Bronchial epithelial cell (primary cell): ENCODE measurements at regions not wholly inside any gene's neighbourhood (a gene's known extent, or its start where the extent isn't known, plus 50 kb on each side); places are given as distances from the start of the nearest gene placed in this dataset.

Source experiments
- DNase-seq: peaks from one replicate; pipeline ENCODE4 v3.0.0-alpha.2; 2010; ENCODE audit warnings: low read depth
- FAIRE-seq: peaks from 2 replicates; lab custom pipeline; 2011; peaks lifted over from hg19 to GRCh38; lab: Jason Lieb, UNC
- H3K27me3 ChIP-seq: 2 replicates; pipeline ENCODE4 v1.5.1; 2011; ENCODE audit warnings: low read length; ENCODE audit not compliant: control insufficient read depth, insufficient read depth
- H3K36me3 ChIP-seq: 2 replicates; pipeline ENCODE4 v1.5.1; 2011; ENCODE audit warnings: low read length; ENCODE audit not compliant: control insufficient read depth, insufficient read depth
- H3K4me3 ChIP-seq: 2 replicates; pipeline ENCODE4 v1.5.1; 2011; ENCODE audit warnings: mild to moderate bottlenecking, low read depth, low read length, control low read depth
- TF ChIP-seq, protein P1 (sequence below): IDR thresholded peaks from 2 replicates; pipeline ENCODE4 v1.5.1; 2011; ENCODE audit warnings: mild to moderate bottlenecking, moderate library complexity, low read length, control low read depth, inconsistent platforms; ENCODE audit not compliant: insufficient read depth, severe bottlenecking

DNA sequence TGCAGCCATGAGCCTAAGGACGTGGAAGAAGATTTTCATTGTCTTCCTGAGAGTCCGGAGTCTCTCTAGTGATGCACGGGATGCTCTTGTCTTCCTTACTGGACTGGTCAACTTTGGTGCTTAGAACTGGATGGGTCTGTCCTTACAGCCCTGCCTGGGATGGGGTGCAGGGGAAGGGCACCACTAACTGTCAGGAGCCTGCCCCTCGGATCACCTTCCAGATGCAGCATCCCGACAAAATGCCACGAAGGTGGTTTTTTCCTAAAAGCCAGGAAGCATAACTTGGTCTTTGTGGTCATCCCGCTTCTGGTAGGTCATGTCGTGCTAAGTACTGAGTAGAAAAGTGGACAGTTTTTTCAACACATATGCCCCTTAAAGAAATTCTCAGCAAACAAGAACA, 207.4 kb upstream of the TWIST2 start:
- Histone ChIP-seq H3K4me3 (no peak overlapping the region), H3K27me3 (peaks cover 2% of the 10 kb centered on the region), H3K36me3 (no peaks in the 10 kb centered on the region)
- FAIRE-seq (no peak), DNase-seq (no peak)
- TF ChIP-seq, protein P1, sequence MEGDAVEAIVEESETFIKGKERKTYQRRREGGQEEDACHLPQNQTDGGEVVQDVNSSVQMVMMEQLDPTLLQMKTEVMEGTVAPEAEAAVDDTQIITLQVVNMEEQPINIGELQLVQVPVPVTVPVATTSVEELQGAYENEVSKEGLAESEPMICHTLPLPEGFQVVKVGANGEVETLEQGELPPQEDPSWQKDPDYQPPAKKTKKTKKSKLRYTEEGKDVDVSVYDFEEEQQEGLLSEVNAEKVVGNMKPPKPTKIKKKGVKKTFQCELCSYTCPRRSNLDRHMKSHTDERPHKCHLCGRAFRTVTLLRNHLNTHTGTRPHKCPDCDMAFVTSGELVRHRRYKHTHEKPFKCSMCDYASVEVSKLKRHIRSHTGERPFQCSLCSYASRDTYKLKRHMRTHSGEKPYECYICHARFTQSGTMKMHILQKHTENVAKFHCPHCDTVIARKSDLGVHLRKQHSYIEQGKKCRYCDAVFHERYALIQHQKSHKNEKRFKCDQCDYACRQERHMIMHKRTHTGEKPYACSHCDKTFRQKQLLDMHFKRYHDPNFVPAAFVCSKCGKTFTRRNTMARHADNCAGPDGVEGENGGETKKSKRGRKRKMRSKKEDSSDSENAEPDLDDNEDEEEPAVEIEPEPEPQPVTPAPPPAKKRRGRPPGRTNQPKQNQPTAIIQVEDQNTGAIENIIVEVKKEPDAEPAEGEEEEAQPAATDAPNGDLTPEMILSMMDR: no peak

DNA sequence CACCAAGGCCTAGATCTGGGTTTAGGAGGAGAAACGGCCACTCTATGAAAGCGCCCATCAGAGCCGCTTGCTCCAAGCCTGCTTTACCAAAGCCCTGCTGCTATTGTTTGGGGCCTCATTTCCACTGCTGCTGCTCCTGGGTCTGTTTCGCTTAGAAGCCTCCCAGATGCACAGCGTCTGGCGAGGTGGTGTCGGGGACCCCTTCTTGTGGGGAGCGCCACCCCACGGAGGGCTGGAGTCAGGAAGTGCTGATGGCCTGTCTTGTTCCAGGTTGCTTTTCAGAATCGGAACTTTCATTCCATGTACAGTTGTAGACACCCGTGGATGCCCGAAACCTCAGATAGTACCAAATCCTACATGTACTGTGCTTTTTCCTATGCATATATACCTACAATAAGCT, 204.9 kb upstream of the TWIST2 start:
- no peak for FAIRE-seq
- Histone ChIP-seq H3K27me3 (peaks cover 2% of the 10 kb centered on the region), H3K4me3 (no peak overlapping the region), H3K36me3 (no peaks in the 10 kb centered on the region)
- TF ChIP-seq, protein P1: no peak
- no peak for DNase-seq

DNA sequence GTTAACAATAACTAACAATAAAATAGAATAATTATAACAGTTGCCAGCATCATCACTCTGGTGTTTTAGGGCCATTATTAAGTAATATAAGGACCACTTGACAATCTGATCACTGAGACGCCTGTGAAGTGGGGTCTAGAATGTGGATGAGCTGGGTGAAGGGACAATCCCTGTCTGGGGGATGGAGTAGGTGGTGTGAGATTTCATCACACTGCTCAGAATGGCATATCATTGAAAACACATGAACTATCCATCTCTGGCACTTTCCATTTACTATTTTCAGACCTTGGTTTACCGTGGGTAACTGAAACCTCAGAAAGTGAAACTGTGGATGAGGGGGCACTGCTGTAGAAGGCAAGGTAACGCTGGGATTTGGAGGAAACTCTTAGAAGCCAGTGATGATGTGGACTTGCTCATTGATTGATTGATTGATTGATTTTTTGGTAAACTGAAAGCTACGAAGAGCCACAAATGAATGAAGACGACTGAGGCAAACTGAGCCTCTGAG, 204.4 kb upstream of the TWIST2 start:
- Histone ChIP-seq H3K4me3 (no peak overlapping the region), H3K36me3 (no peaks in the 10 kb centered on the region), H3K27me3 (peaks cover 2% of the 10 kb centered on the region)
- FAIRE-seq (no peak), DNase-seq (no peak)
- TF ChIP-seq, protein P1: no peak

DNA sequence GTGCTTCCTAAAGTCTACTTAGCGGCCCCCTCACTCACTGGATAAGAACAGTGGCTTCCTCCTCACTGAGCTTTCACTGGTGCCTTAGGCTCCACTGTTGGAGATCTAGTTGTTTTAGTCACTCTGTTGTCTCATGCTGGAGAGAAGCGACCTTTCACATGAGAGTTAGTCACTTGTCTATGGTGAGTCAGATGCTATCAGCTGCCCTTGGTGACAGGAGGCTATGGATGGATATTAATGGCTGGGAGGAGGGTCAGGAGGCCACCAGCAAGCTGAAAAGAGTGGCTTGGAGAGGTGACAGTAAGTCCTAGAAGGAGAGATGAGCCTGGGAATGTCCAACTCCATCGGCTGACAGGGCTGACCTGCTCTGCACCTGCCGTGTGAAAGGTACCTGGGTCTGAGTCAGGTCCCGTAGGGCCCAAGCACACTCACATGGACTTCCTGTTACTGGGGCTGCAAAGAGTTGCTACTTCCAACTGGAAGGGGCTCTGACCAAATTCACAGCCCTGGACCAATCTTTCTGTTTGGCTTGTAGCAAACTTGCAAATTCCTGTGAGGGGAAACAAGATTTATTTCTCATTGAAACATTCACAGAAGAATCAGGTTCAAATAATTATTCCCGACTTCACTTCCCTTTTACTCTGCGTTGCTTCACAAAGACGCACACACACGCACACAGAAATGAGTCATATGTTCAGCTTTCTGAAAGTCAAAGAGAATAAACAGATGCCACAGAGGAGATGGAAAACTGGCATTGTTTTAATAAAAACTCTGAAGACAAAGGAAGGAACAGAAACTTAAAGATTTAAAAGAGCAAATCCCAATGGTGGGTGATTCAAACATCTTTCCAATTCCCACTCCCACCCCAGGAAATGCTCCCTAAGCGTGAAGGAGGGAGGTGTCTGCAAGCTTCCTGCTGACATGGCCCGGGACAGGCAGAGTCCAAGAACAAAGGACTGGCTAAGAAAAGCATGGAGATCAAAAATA, 203.5 kb upstream of the TWIST2 start:
- TF ChIP-seq, protein P1: no peak
- FAIRE-seq: peak; percentile 52
- H3K36me3 ChIP-seq: no peaks in the 10 kb centered on the region
- no peaks in the 10 kb centered on the region for H3K27me3 ChIP-seq
- no peak overlapping the region for H3K4me3 ChIP-seq
- DNase-seq: peak; percentile 35

DNA sequence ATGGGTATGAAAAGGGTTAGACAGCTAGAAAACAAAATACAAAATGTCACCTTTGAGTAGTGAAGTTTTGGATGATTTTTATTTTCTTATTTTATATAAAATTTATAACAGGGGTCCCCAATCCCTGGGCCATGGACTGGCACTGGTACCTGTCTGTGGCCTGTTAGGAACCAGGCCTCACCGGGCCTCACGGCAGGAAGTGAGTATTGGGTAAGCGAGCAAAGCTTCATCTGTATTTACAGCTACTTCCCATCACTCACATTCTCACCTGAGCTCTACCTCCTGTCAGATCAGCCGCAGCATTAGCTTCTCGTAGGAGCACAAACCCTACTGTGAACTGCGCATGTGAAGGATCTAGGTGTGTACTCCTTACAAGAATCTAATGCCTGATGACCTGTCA, 202.8 kb upstream of the TWIST2 start:
- no peak for DNase-seq

More for the DNA sequence above, 202.8 kb upstream of the TWIST2 start:
- TF ChIP-seq, protein P1: no peak
- Histone ChIP-seq H3K4me3 (no peak overlapping the region), H3K36me3 (no peaks in the 10 kb centered on the region), H3K27me3 (no peaks in the 10 kb centered on the region)
- no peak for FAIRE-seq
